ENCODE measurements at regions not wholly inside any gene's neighbourhood (a gene's known extent, or its start where the extent isn't known, plus 50 kb on each side); places are given as distances from the start of the nearest gene placed in this dataset.

- Histone ChIP-seq H3K36me3 (ENCODE audit: control insufficient read depth in 2 of 2, insufficient read depth in 2 of 2, low read length in 1 of 2) (no peaks in the 10 kb centered on the region), H3K9me3 (replicated peaks; ENCODE audit: control insufficient read depth, insufficient read depth, low read length) (no peaks in the 10 kb centered on the region), H3K9ac (ENCODE audit: control insufficient read depth, insufficient read depth, low read length) (no peak overlapping the region), H3K79me2 (ENCODE audit: control insufficient read depth, insufficient read depth, low read length) (no peaks in the 10 kb centered on the region), H2AFZ (ENCODE audit: control insufficient read depth, low read depth, low read length) (no peak overlapping the region), H3K4me2 (ENCODE audit: control insufficient read depth, insufficient read depth) (no peak overlapping the region), H3K4me1 (ENCODE audit: control insufficient read depth, insufficient read depth, low read length) (no peaks in the 10 kb centered on the region), H3K27ac (ENCODE audit: control insufficient read depth, insufficient read depth) (no peak overlapping the region), H3K4me3 (no peak overlapping the region), H4K20me1 (ENCODE audit: control insufficient read depth, insufficient read depth) (no peaks in the 10 kb centered on the region), H3K27me3 (replicated peaks in 1 of 2; ENCODE audit: control insufficient read depth in 2 of 2, insufficient read depth in 2 of 2, low read length in 1 of 2) (no peaks in the 10 kb centered on the region; a peak in 1 of 4 replicates)
- ChIA-PET SMC1A (ENCODE audit: uncharacterized antibody, unreplicated experiment) (interaction anchor here (0.6 to 1.4 kb wide), 8 partner anchors 8 to 1258 kb away, joined by 3 to 4 read pairs (median 3); no protein-coding TSS in a partner anchor), RAD21 (ENCODE audit: unreplicated experiment) (interaction anchor here (1.0 kb wide), 1 partner anchor 132 kb away, joined by 3 read pairs; no protein-coding TSS in a partner anchor), POLR2A (no interaction called here), CTCF (interaction anchor here (1.1 kb wide), 1 partner anchor 29 kb away, joined by 5 read pairs; no protein-coding TSS in a partner anchor)
- intact Hi-C loops (cut with micrococcal nuclease; ENCODE audit: unreplicated experiment): no loop called here
- no TSS peak for BruUV-seq (replicated peaks)
- no peak for DNase-seq (ENCODE audit: low read depth, low spot score)
- no peak for FAIRE-seq
- 53% methylated on average over 2 of the region's 2 CpGs for WGBS (ENCODE audit: insufficient coverage, insufficient replicate concordance, low lambda C conversion rate, missing lambda C conversion rate)
- ATAC-seq: no peak
- in situ Hi-C loops (cut with MboI): no loop called here
- TF ChIP-seq ELK1 (IDR thresholded peaks at IDR 0.05; ENCODE audit: low read depth, low read length) (no peak), HDAC2 (IDR thresholded peaks at IDR 0.05) (no peak), ETV6 (conservative IDR thresholded peaks at IDR 0.05 in 1 of 2, IDR thresholded peaks at IDR 0.05 in 1 of 2; ENCODE audit: borderline replicate concordance in 1 of 2, low read depth in 1 of 2) (no peak), NR2F1 (conservative IDR thresholded peaks at IDR 0.05) (no peak), SMAD5 (IDR thresholded peaks at IDR 0.05; ENCODE audit: low read depth) (no peak), SP1 (IDR thresholded peaks at IDR 0.05; ENCODE audit: low read depth, low read length) (no peak), PKNOX1 (IDR thresholded peaks at IDR 0.05) (no peak), STAT1 (conservative IDR thresholded peaks at IDR 0.05) (no peak), HDAC6 (IDR thresholded peaks at IDR 0.05; ENCODE audit: unreplicated experiment) (no peak), FOS (IDR thresholded peaks at IDR 0.05; ENCODE audit: borderline replicate concordance, extremely low read depth, insufficient read length) (no peak), ZNF384 (IDR thresholded peaks at IDR 0.05; ENCODE audit: borderline replicate concordance, low read depth, low read length) (no peak), IRF4 (IDR thresholded peaks at IDR 0.05; ENCODE audit: low read depth, low read length) (no peak), NRF1 (conservative IDR thresholded peaks at IDR 0.05; ENCODE audit: low read depth, low read length) (no peak), EZH2 (IDR thresholded peaks at IDR 0.05; ENCODE audit: borderline replicate concordance, control insufficient read depth, low read depth, low read length) (no peak), ATF3 (IDR thresholded peaks at IDR 0.05; ENCODE audit: borderline replicate concordance, extremely low read depth, low read depth, low read length) (no peak), CREB1 (IDR thresholded peaks at IDR 0.05; ENCODE audit: low read depth) (no peak), RCOR1 (conservative IDR thresholded peaks at IDR 0.05; ENCODE audit: low read depth, low read length) (no peak), BCLAF1 (IDR thresholded peaks at IDR 0.05) (no peak)
Measured at GRCh38 chr2:181771356-181771755, 91.0 kb upstream of the NEUROD1 start.

Measured in GM12878 (cell line).